Thyroid gland (tissue), 4 donors: ENCODE measurements at regions not wholly inside any gene's neighbourhood (a gene's known extent, or its start where the extent isn't known, plus 50 kb on each side); places are given as distances from the start of the nearest gene placed in this dataset.

Experiments used
- DNase-seq, 2 donors: peaks; one replicate each; pipeline ENCODE4 v3.0.0-alpha.2; 2019
- H3K27ac ChIP-seq, 3 donors: fragments of 200-600 bp; sonication (generic); 1 replicate in 2 of 3; 2 replicates in 1 of 3; pipeline ENCODE4 v1.5.1; 2016 to 2019; ENCODE audit warnings: mild to moderate bottlenecking in 1 of 3, moderate library complexity in 1 of 3
- H3K27me3 ChIP-seq: fragments of 200-600 bp; sonication (generic); one replicate; pipeline ENCODE4 v1.5.1; 2019
- H3K36me3 ChIP-seq, 2 donors: fragments of 200-600 bp; sonication (generic); one replicate each; pipeline ENCODE4 v1.5.1; 2016 to 2019
- H3K4me1 ChIP-seq, 2 donors: fragments of 200-600 bp; sonication (generic); one replicate each; pipeline ENCODE4 v1.5.1; 2017 to 2019
- H3K4me3 ChIP-seq, 3 donors: fragments of 200-600 bp; sonication (generic); replicated peaks in 1 of 3; 1 replicate in 2 of 3; 2 replicates in 1 of 3; pipeline ENCODE4 v1.5.1; 2016; ENCODE audit warnings: mild to moderate bottlenecking in 1 of 3
- H3K9me3 ChIP-seq: fragments of 200-600 bp; sonication (generic); one replicate; pipeline ENCODE4 v1.5.1; 2017
- POLR2A ChIP-seq, 2 donors: fragments of 450-650 bp; IDR thresholded peaks; one replicate each; pipeline ENCODE4 v1.6.1; 2017; ENCODE audit warnings: antibody characterized with exemption in 2 of 2, mild to moderate bottlenecking in 2 of 2, moderate library complexity in 1 of 2
- WGBS, 2 donors: methylation state at CpG; one replicate each; pipeline ENCODE4 v1.1.5; 2017; 5-methylcytosine and 5-hydroxymethylcytosine counted together
- intact Hi-C: fragments of 100-400 bp; cut with DNase I; formaldehyde crosslinking; loops from one replicate; pipeline ENCODE4 v1.15.1; 2023
- TF ChIP-seq, protein P1 (sequence below), 6 experiments: fragments of 200-600 bp in 3 of 6; fragments of 450-650 bp in 3 of 6; sonication (generic) in 3 of 6; IDR thresholded peaks; one replicate each; pipeline ENCODE4 v1.5.1; 2016 to 2019; ENCODE audit warnings: antibody characterized with exemption in 6 of 6, mild to moderate bottlenecking in 2 of 6, inconsistent platforms in 1 of 6, moderate library complexity in 1 of 6

DNA sequence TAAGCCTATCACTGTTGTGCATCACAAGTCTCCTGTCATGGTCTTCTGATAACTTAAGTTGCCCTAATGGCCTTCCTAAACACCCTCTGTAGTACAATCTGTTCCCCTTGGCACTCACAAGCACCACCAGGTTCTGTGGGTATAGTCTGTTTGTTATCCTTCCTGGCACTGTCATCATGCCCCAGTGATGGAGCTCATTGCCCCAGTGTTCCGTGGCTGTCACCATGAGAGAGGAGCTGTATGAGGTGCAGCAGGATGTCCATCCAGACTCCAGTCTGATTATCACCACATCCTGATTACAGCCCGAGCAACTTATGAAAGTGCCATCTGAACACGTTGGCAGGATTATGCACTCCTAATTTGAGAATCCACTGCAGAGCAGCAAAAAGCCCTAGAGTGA is 380.1 kb downstream of the FRK start:
- DNase-seq = no peak
- H3K27me3 ChIP-seq = no peaks in the 10 kb centered on the region
- H3K4me3 ChIP-seq = no peak overlapping the region
- H3K4me1 ChIP-seq = no peaks in the 10 kb centered on the region
- 65 to 81% methylated on average over 3 of the region's 3 CpGs for WGBS, 2 donors
- no peak overlapping the region for H3K27ac ChIP-seq
- TF ChIP-seq, protein P1, sequence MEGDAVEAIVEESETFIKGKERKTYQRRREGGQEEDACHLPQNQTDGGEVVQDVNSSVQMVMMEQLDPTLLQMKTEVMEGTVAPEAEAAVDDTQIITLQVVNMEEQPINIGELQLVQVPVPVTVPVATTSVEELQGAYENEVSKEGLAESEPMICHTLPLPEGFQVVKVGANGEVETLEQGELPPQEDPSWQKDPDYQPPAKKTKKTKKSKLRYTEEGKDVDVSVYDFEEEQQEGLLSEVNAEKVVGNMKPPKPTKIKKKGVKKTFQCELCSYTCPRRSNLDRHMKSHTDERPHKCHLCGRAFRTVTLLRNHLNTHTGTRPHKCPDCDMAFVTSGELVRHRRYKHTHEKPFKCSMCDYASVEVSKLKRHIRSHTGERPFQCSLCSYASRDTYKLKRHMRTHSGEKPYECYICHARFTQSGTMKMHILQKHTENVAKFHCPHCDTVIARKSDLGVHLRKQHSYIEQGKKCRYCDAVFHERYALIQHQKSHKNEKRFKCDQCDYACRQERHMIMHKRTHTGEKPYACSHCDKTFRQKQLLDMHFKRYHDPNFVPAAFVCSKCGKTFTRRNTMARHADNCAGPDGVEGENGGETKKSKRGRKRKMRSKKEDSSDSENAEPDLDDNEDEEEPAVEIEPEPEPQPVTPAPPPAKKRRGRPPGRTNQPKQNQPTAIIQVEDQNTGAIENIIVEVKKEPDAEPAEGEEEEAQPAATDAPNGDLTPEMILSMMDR (IDR thresholded peaks at IDR 0.05) = no peak
- H3K9me3 ChIP-seq = no peaks in the 10 kb centered on the region
- no peaks in the 10 kb centered on the region for H3K36me3 ChIP-seq
- intact Hi-C loops = no loop called here

DNA sequence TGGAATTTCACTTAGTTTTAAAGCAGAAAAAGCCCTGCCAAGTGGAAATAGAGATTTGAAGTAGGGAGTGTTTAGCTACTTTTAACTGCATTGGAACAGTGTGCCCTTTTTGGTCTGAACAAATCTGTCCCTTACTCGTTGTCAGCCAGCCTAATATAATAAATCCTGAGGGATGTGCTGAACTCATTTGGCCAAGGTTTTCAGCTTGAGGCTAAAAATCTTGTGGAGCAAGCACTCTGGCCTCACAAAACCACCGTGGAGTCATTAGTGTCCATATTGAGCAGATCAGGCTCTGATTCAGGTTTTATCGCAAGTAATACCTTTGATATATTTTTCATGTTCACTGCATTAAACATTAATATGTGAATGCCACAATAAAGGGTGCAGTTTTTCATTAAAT is 383.5 kb downstream of the FRK start:
- Histone ChIP-seq H3K27me3 (no peaks in the 10 kb centered on the region), H3K4me3 (no peak overlapping the region), H3K27ac (no peak overlapping the region), H3K36me3 (no peaks in the 10 kb centered on the region), H3K4me1 (no peaks in the 10 kb centered on the region), H3K9me3 (no peaks in the 10 kb centered on the region)
- TF ChIP-seq, protein P1 (IDR thresholded peaks at IDR 0.05) = no peak
- no peak for TF ChIP-seq POLR2A (IDR thresholded peaks at IDR 0.05)
- intact Hi-C loops = no loop called here
- 67% methylated on average over 3 of the region's 3 CpGs for WGBS, 2 donors
- no peak for DNase-seq

DNA sequence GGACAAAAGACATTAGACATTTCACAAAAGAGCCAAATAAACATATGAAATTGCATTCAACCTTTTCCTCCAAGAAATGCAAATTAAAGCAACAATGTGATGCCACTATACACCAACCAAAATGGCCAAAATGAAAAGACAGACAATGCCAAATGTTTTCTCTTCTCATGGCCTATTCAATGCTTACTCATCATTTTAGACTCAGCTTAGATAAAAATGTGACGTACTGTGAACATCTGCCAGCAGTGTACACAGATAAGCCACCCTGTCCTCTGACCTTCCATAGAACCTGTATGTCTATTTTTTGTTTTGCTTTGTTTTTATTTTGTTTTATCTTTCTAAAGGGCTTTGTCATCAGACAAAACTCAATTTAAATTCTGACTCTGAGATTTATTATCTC is 385.2 kb downstream of the FRK start:
- H3K4me1 ChIP-seq = no peaks in the 10 kb centered on the region
- DNase-seq = no peak
- WGBS, 2 donors = 91 to 92% methylated on average over 1 of the region's 1 CpG
- no peak overlapping the region for H3K27ac ChIP-seq
- TF ChIP-seq POLR2A (IDR thresholded peaks at IDR 0.05) = no peak
- TF ChIP-seq, protein P1 (IDR thresholded peaks at IDR 0.05) = no peak
- no peak overlapping the region for H3K4me3 ChIP-seq
- H3K9me3 ChIP-seq = no peaks in the 10 kb centered on the region
- intact Hi-C loops = no loop called here
- H3K27me3 ChIP-seq = no peaks in the 10 kb centered on the region
- no peaks in the 10 kb centered on the region for H3K36me3 ChIP-seq

DNA sequence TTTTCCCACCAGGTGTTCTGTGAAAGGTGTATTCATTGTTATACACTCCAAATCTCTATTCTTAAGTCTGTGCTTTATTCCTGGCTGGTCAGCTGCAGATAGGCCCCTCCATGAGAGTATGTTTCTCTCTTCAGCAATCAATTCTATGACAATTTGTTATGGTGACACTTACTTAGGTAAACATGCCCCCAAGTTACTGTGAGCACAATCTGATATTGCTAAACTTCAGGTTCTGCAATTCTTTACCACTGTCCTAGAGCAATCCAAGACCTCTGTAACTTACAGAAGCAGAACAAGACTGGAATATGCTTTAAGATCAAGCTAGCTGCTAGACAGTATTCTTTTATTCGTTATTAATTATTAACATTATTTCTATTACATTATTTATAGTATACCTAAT is 391.9 kb downstream of the FRK start:
- Histone ChIP-seq H3K4me3 (no peak overlapping the region), H3K9me3 (no peaks in the 10 kb centered on the region), H3K36me3 (no peaks in the 10 kb centered on the region), H3K27ac (no peak overlapping the region), H3K4me1 (no peaks in the 10 kb centered on the region), H3K27me3 (no peaks in the 10 kb centered on the region)
- no peak for DNase-seq
- intact Hi-C loops = no loop called here
- 89 to 91% methylated on average over 1 of the region's 1 CpG for WGBS, 2 donors
- TF ChIP-seq POLR2A (IDR thresholded peaks at IDR 0.05) = no peak
- TF ChIP-seq, protein P1 (IDR thresholded peaks at IDR 0.05) = no peak

DNA sequence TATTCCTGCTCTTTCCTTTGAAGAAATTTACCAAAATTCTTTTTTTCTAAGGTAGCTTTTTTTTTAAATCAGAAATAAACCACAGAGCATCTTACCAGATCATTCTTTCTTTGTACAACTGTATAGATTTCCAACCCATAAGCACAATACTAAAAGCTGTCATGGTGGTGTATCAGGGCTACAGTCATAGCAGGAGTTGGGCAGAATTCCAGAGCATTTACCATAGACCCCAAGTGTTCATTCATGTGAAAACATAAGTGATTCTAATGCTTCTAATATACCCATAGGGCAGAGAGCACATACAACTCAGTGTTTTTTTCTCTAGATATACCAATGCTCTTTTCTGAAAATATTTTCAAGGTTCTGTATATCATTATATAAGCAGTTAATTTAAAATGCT is 392.5 kb downstream of the FRK start:
- H3K9me3 ChIP-seq = no peaks in the 10 kb centered on the region
- intact Hi-C loops = no loop called here
- no peak overlapping the region for H3K4me3 ChIP-seq
- no peaks in the 10 kb centered on the region for H3K27me3 ChIP-seq
- no peaks in the 10 kb centered on the region for H3K4me1 ChIP-seq
- TF ChIP-seq POLR2A (IDR thresholded peaks at IDR 0.05) = no peak
- TF ChIP-seq, protein P1 (IDR thresholded peaks at IDR 0.05) = no peak
- H3K36me3 ChIP-seq = no peaks in the 10 kb centered on the region
- no peak for DNase-seq
- H3K27ac ChIP-seq = no peak overlapping the region
